Memory B cell (primary cell): ENCODE measurements at regions not wholly inside any gene's neighbourhood (a gene's known extent, or its start where the extent isn't known, plus 50 kb on each side); places are given as distances from the start of the nearest gene placed in this dataset.
"Not testable (repeated sequence)": the region's sequence is repeated elsewhere in the genome, so short reads cannot be mapped to it uniquely, and the experiment has no call there.

ENCODE experiments used
- ATAC-seq: fragments of 150-1000 bp; cut with Tn5 transposase; 2 replicates; pipeline ENCODE4 v1.10.0; 2021; ENCODE audit warnings: low read depth, mild to moderate bottlenecking, moderate library complexity
- DNase-seq, 2 donors: peaks; one replicate each; pipeline ENCODE4 v3.0.0; 2022; ENCODE audit warnings: low spot score in 2 of 2
- H3K27ac Mint-ChIP-seq: one replicate; pipeline ENCODE4 v1.8.0; 2022; ENCODE audit warnings: mild to moderate bottlenecking, moderate library complexity, mixed read lengths
- H3K27me3 Mint-ChIP-seq: one replicate; pipeline ENCODE4 v1.8.0; 2022; ENCODE audit warnings: mixed read lengths
- H3K36me3 Mint-ChIP-seq: one replicate; pipeline ENCODE4 v1.8.0; 2022; ENCODE audit warnings: mild to moderate bottlenecking, mixed read lengths
- H3K4me1 Mint-ChIP-seq: one replicate; pipeline ENCODE4 v1.8.0; 2022; ENCODE audit warnings: mixed read lengths
- H3K4me3 Mint-ChIP-seq: one replicate; pipeline ENCODE4 v1.8.0; 2022; ENCODE audit warnings: mild to moderate bottlenecking, moderate library complexity, mixed read lengths
- H3K9me3 Mint-ChIP-seq: one replicate; pipeline ENCODE4 v1.8.0; 2022; ENCODE audit warnings: mixed read lengths

- DNase-seq: no peak
- H3K36me3 Mint-ChIP-seq: no peaks in the 10 kb centered on the region
- no peak overlapping the region for H3K4me3 Mint-ChIP-seq
- peaks cover 2% of the 10 kb centered on the region for H3K4me1 Mint-ChIP-seq
- peaks cover 6% of the 10 kb centered on the region for H3K9me3 Mint-ChIP-seq
- H3K27ac Mint-ChIP-seq: no peak overlapping the region
- ATAC-seq: no peak
- peaks cover 6% of the 10 kb centered on the region for H3K27me3 Mint-ChIP-seq
Observed at GRCh38 chr13:39918620-39919236, 263.3 kb downstream of the COG6 start.

DNA sequence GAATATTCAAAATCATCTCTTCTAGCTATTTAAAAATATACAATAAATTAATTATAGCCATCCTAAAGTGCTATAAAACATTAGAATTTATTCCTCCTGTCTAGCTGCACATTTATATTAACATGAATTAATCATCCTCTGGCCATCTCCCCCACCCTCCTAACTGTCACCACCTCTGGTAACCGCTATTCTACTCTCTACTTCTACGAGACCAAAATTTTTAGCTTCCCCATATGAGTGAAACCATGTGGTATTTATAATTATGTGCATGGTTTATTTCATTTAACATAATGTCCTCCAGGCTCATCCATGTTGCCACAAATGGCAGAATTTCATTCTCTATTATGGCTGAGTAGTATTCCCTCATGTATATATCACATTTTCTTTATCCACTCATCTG, 265.2 kb downstream of the COG6 start:
- ATAC-seq: no peak

DNA sequence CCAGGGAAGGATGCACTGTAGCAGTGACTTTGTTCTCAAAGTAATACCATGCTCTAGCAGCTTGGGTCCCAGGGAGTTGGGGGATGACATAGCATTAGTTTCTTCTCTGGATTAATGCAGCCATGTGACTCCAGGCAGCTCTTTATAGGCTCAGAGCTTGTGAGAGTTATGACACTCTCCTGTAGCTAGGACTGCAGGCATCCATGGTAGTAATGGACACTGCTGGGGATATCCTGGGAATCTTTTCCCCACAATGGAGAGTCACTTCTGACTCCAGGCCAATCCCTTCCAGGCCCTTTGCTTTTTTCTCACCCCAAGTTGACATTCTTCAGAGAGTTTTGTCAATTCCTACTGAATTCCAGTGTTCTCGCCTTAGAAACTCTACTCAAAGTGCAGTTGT, 270.9 kb downstream of the COG6 start:
- Mint-ChIP-seq H3K27me3 (peaks cover 15% of the 10 kb centered on the region), H3K36me3 (peaks cover 2% of the 10 kb centered on the region), H3K9me3 (peaks cover 14% of the 10 kb centered on the region), H3K27ac (no peak overlapping the region), H3K4me1 (no peaks in the 10 kb centered on the region), H3K4me3 (no peak overlapping the region)
- DNase-seq: no peak
- ATAC-seq: no peak

More for the DNA sequence above, 265.2 kb downstream of the COG6 start:
- no peak overlapping the region for H3K27ac Mint-ChIP-seq
- no peak overlapping the region for H3K4me3 Mint-ChIP-seq
- H3K9me3 Mint-ChIP-seq: peaks cover 13% of the 10 kb centered on the region
- no peak for DNase-seq
- peaks cover 7% of the 10 kb centered on the region for H3K27me3 Mint-ChIP-seq
- peaks cover 2% of the 10 kb centered on the region for H3K36me3 Mint-ChIP-seq
- H3K4me1 Mint-ChIP-seq: no peaks in the 10 kb centered on the region

DNA sequence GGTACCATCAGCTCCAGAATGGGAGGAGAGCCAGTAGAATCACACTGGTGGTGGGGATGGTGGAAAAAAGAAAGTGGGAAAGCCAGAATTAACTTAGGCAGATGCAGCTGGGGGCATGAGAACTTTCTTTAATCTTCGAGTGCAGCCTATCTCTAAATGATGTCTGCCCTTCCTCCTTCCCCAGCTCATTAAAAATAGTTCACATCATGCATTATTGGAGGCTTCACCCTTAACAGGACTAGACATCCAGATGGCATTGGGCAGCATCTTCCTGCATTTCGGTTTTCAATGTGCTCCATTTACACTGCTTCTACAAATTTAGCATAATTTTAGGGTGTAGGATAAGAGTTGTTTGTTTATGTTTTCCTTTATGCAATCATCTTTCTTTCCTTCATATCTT, 272.8 kb downstream of the COG6 start:
- H3K36me3 Mint-ChIP-seq: peaks cover 2% of the 10 kb centered on the region
- H3K4me3 Mint-ChIP-seq: no peak overlapping the region
- peaks cover 15% of the 10 kb centered on the region for H3K27me3 Mint-ChIP-seq
- DNase-seq (no peak), ATAC-seq (no peak)
- H3K4me1 Mint-ChIP-seq: no peaks in the 10 kb centered on the region
- H3K9me3 Mint-ChIP-seq: peaks cover 8% of the 10 kb centered on the region
- no peak overlapping the region for H3K27ac Mint-ChIP-seq

- ATAC-seq (no peak), DNase-seq (no peak)
- Mint-ChIP-seq H3K27me3 (peaks cover 15% of the 10 kb centered on the region), H3K9me3 (peaks cover 8% of the 10 kb centered on the region), H3K4me1 (no peaks in the 10 kb centered on the region), H3K36me3 (peaks cover 2% of the 10 kb centered on the region), H3K4me3 (no peak overlapping the region), H3K27ac (no peak overlapping the region)
Observed at GRCh38 chr13:39929583-39929982, 274.1 kb downstream of the COG6 start.

- no peak for ATAC-seq
- DNase-seq: no peak
- no peaks in the 10 kb centered on the region for H3K4me1 Mint-ChIP-seq
- peaks cover 6% of the 10 kb centered on the region for H3K9me3 Mint-ChIP-seq
- no peak overlapping the region for H3K27ac Mint-ChIP-seq
- peaks cover 2% of the 10 kb centered on the region for H3K36me3 Mint-ChIP-seq
- peaks cover 14% of the 10 kb centered on the region for H3K27me3 Mint-ChIP-seq
- H3K4me3 Mint-ChIP-seq: no peak overlapping the region
Observed at GRCh38 chr13:39930060-39930459, 274.6 kb downstream of the COG6 start.

GRCh38 chr13:39930544-39931444, 275.3 kb downstream of the COG6 start:
- ATAC-seq (no peak), DNase-seq (no peak)
- Mint-ChIP-seq H3K36me3 (no peaks in the 10 kb centered on the region), H3K4me1 (no peaks in the 10 kb centered on the region), H3K27ac (no peak overlapping the region), H3K9me3 (no peaks in the 10 kb centered on the region), H3K4me3 (no peak overlapping the region), H3K27me3 (peaks cover 9% of the 10 kb centered on the region)

- H3K27me3 Mint-ChIP-seq: peaks cover 7% of the 10 kb centered on the region
- H3K9me3 Mint-ChIP-seq: no peaks in the 10 kb centered on the region
- no peak for ATAC-seq
- no peaks in the 10 kb centered on the region for H3K36me3 Mint-ChIP-seq
- no peak overlapping the region for H3K27ac Mint-ChIP-seq
- no peak overlapping the region for H3K4me3 Mint-ChIP-seq
- H3K4me1 Mint-ChIP-seq: no peaks in the 10 kb centered on the region
- DNase-seq: no peak
Observed at GRCh38 chr13:39931505-39931904, 276.0 kb downstream of the COG6 start.

DNA sequence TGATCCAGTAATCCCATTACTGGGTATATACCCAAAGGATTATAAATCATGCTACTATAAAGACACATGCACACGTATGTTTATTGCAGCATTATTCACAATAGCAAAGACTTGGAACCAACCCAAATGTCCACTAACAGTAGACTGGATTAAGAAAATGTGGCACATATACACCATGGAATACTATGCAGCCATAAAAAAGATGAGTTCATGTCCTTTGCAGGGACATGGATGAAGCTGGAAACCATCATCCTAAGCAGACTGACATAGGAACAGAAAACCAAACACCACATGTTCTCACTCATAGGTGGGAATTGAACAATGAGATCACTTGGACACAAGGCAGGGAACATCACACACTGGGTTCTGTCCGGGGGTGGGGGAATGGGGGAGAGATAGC, 277.1 kb downstream of the COG6 start:
- not testable (repeated sequence) for H3K27ac Mint-ChIP-seq, H3K4me3 Mint-ChIP-seq, ATAC-seq, H3K27me3 Mint-ChIP-seq, DNase-seq, H3K36me3 Mint-ChIP-seq, H3K9me3 Mint-ChIP-seq, H3K4me1 Mint-ChIP-seq

DNA sequence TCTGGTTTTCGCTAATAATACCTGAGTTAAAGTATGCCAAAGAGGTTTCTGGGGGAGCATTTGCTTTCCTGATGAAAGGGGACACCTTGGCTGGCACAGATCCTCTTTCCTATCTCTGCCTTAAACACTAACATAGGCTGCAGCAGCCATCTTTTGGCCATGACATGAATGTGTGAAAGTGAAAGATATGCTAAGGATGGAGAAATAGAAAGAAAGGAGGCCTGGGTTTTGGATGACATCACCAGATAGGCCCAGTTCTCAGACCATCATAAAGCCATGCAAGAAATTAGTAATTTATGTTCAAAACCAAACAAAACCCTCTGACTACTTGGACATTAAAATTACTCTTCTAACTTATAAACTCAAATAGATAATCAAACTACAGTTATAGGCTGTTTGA, 279.7 kb downstream of the COG6 start:
- Mint-ChIP-seq H3K36me3 (no peaks in the 10 kb centered on the region), H3K4me1 (no peaks in the 10 kb centered on the region), H3K9me3 (no peaks in the 10 kb centered on the region), H3K27me3 (peaks cover 2% of the 10 kb centered on the region), H3K4me3 (no peak overlapping the region), H3K27ac (no peak overlapping the region)
- DNase-seq (no peak), ATAC-seq (no peak)

GRCh38 chr13:39938596-39938995, 283.1 kb downstream of the COG6 start:
- no peaks in the 10 kb centered on the region for H3K9me3 Mint-ChIP-seq
- no peak overlapping the region for H3K4me3 Mint-ChIP-seq
- ATAC-seq (no peak), DNase-seq (no peak)
- H3K27me3 Mint-ChIP-seq: peaks cover 2% of the 10 kb centered on the region
- H3K4me1 Mint-ChIP-seq: peaks cover 3% of the 10 kb centered on the region
- no peaks in the 10 kb centered on the region for H3K36me3 Mint-ChIP-seq
- no peak overlapping the region for H3K27ac Mint-ChIP-seq

- no peak for DNase-seq
- Mint-ChIP-seq H3K9me3 (no peaks in the 10 kb centered on the region), H3K4me3 (no peak overlapping the region), H3K27me3 (peaks cover 2% of the 10 kb centered on the region), H3K27ac (no peak overlapping the region), H3K4me1 (peaks cover 3% of the 10 kb centered on the region), H3K36me3 (no peaks in the 10 kb centered on the region)
- ATAC-seq: no peak
Observed at GRCh38 chr13:39941236-39941635, 285.8 kb downstream of the COG6 start.

- ATAC-seq (no peak), DNase-seq (no peak)
- H3K4me1 Mint-ChIP-seq: peaks cover 3% of the 10 kb centered on the region
- H3K9me3 Mint-ChIP-seq: no peaks in the 10 kb centered on the region
- peaks cover 2% of the 10 kb centered on the region for H3K27me3 Mint-ChIP-seq
- H3K36me3 Mint-ChIP-seq: no peaks in the 10 kb centered on the region
- H3K4me3 Mint-ChIP-seq: no peak overlapping the region
- no peak overlapping the region for H3K27ac Mint-ChIP-seq
Observed at GRCh38 chr13:39941911-39942551, 286.6 kb downstream of the COG6 start.

DNA sequence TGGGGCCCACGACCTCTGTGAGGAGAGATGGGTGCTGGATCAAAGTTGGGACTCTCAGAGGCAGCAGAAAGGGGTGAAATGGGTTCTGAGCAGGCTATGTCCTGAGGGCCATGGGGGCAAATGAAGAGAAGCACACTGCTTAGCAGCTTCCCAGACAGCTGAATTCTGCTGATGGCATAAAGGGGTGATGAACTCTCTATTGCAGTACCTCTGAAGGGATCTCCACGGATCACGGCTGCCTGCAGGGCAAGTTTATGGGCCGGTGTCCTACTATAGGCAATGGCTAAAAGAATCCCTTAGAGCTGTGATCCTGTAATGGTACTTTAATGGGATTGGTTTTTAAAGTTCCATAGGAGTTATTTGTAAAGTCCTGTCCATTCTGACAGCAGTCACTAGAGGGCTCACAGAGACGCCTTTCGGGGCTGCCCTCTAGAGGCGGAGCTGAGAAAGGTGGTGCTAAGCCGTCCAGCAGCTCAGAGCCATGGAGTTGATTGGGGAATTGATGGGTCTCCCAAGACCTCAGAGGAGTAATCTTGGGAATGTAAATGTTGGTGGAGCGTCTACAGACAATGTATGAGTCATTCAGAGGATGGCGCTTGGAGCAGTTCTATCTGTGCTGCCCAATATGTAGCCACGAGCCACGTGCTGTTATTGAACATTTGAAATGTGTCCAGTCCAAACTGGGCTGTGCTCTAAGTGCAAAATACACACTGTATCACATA, 287.3 kb downstream of the COG6 start:
- Mint-ChIP-seq H3K27me3 (peaks cover 2% of the 10 kb centered on the region), H3K4me3 (no peak overlapping the region), H3K4me1 (peaks cover 3% of the 10 kb centered on the region), H3K27ac (no peak overlapping the region), H3K36me3 (no peaks in the 10 kb centered on the region), H3K9me3 (no peaks in the 10 kb centered on the region)
- DNase-seq (peak; percentile 56 to 58), ATAC-seq (peak; percentile 99)
